HUDEP-2 (cell line): ENCODE measurements at regions not wholly inside any gene's neighbourhood (a gene's known extent, or its start where the extent isn't known, plus 50 kb on each side); places are given as distances from the start of the nearest gene placed in this dataset.
"Not testable (repeated sequence)": the region's sequence is repeated elsewhere in the genome, so short reads cannot be mapped to it uniquely, and the experiment has no call there.

Experiments
- DNase-seq, 76 experiments: peaks; one replicate each; lab custom pipeline; 2025; ENCODE audit not compliant: unreplicated experiment in 76 of 76; lab: John Stamatoyannopoulos, UW

DNA sequence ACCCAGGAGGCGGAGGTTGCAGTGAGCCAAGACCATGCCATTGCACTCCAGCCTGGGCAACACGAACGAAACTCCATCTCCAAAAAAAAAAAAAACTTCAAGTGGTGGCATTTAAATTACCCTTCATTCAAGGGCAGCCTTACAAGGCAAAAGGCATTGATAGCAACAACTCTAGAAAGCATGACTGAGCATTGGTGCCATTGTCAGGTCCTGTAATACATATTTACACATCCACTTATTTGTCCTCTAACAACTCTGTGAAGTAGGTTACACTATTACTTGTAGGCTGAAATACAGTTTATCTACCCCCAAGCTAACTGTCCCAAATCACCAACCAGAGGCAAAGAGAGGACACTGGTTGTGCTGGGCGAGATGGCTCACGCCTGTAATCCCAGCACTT, 52.7 kb upstream of the LARP1 start:
- DNase-seq, result no peak

GRCh38 chr5:154701725-154702124, 53.5 kb upstream of the LARP1 start:
- not testable (repeated sequence) for DNase-seq

DNA sequence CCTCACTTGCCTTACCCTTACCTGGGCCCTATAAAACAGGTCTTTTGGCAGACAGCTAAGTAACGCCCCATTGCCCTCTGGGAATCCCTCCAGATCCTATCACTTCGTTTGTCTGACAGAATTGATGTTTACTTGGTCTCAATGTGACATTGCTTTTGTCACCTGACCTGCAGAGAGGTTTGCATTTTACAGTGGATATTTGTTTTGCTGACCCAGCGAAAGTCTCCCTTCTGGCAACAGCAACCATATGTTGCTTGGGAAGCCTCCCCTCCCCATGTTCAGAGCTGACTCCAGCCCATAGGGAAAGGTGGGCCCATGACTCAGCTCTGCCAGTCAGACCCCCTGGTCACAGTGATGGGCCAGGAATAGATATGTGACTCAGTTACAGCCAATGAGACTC, 54.0 kb upstream of the LARP1 start:
- no peak for DNase-seq

DNA sequence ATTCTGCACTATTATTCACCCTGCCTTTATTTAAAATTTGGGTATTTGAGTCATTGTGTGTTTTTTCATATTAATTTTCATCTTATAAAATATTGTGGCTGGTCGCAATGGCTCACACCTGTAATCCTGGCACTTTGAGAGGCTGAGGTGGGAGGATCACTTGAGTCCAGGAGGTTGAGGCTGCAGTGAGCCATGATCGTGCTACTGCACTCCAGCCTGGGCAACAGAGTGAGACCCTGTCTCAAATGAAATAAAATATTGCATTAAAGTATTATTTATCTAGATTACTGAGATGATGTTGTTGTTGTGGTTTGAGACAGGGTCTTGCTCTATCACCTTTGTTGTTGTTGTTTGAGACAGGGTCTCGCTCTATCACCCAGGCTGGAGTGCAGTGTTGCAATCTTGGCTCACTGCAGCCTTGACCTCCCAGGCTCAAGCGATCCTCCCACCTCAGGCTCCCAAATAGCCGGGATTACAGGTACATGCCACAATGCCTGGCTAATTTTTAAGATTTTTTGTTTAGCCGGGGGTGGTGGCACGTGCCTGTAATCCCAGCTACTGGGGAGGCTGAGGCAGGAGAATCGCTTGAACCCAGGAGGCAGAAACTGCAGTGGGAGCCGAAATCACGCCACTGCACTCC, 54.8 kb upstream of the LARP1 start:
- DNase-seq, result not testable (repeated sequence)

- DNase-seq, result no peak
Observed at GRCh38 chr5:154698763-154699162, 56.4 kb upstream of the LARP1 start.

GRCh38 chr5:154697371-154697770, 57.8 kb upstream of the LARP1 start:
- DNase-seq, result no peak

- DNase-seq, result no peak
Observed at GRCh38 chr5:154696891-154697290, 58.3 kb upstream of the LARP1 start.

GRCh38 chr5:154694159-154694558, 61.0 kb upstream of the LARP1 start:
- no peak for DNase-seq

GRCh38 chr5:154690488-154690887, 64.7 kb upstream of the LARP1 start:
- DNase-seq, result no peak

GRCh38 chr5:154686490-154686889, 68.7 kb upstream of the LARP1 start:
- peak in 2 of 76 experiments; percentile 6 to 8 for DNase-seq

DNA sequence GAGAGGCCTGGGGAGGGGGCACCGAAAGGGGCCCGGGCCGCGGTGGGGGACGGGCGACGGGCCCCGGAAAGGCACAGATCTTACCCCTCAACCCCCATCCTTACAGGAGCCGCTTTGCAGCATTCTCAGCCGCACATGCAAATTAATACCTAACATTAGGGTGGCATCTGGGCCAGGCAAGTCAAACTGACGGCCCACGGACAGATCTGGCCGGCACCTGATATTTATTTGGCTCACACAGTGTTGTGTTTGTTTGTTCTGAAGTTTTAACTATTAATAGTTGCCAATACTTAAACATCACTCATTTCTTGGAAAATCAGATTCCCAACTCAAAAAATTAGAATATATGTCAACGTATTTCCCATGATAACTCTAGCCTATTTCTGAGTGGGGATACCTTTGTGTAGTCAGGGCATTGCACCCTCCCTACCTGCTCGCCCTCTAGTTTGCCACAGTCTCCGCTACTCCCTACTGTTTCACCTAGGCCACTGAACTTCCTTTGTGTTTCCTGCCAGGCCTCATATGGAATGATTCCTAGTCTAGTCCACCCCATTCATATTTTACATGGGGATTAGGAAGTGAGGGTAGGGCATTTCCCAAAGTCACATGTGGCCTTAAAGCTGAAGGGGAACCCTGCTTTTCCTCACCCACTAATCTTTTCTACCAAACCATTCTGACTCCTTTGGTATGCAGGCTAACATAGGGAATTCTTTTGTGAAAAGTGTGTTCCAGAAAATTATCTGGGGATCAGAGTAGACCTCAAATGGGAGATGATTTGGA, 71.9 kb upstream of the LARP1 start:
- DNase-seq, result peak in 4 of 76 experiments; percentile 38 to 62 (median 52)

DNA sequence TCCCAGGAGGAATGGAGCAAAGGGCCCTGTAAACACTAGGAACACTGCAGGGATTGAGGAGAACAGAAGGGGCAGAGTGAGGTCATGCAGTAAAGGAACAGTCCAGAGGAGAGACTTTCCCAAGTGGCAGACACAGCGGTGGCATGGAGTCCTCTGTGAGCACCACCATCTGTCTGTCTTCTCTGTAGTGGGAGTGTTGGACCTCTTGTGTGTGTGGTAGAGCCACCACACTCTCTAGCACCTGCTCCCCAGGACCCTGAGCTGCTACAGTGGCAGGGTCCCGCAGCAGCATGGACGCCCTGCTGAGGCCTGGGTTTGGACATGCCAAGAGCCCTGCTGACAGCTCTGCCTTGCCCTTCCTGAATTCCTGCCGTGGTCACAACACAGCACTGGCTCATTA, 75.7 kb upstream of the LARP1 start:
- no peak for DNase-seq

DNA sequence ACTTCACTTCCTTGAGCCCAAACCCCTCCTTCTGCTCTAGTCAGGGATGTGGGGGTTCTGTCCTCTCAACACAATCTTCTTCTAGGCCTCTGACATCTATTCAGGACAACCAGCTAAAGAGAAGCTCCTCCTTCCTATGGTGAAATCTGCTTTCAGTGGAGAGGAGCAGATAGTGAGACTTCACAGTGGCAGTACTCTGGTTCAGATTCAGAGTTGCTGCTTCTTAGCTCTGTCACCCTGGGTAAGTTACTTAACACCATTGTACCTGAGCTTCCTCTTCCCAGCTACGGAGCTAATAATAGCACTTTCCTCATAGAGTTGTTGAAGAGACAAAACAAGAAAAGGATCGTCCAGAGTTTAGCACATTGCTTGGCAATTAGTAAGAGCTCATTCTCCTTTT, 77.3 kb upstream of the LARP1 start:
- no peak for DNase-seq

DNA sequence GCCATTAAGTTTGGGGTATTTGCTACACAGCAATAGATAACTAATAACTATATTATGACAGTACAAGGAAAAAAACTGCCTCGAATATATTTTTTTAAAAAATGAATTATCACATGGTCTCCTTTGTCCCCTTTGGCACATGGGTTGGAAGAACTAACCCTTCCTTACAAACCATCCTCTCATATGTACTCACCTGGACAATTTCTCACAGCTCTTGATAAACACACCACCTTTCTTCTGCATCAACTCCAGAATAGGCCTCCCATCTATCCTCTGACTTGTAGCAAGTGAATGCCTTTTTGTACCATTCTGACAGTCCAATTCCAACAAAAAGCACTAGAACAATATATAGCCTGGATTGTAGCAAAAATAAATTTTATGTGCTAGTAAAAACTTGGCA, 78.7 kb upstream of the LARP1 start:
- DNase-seq, result no peak

GRCh38 chr5:154674029-154674428, 81.1 kb upstream of the LARP1 start:
- no peak for DNase-seq

- DNase-seq, result no peak
Observed at GRCh38 chr5:154673506-154673905, 81.7 kb upstream of the LARP1 start.

DNA sequence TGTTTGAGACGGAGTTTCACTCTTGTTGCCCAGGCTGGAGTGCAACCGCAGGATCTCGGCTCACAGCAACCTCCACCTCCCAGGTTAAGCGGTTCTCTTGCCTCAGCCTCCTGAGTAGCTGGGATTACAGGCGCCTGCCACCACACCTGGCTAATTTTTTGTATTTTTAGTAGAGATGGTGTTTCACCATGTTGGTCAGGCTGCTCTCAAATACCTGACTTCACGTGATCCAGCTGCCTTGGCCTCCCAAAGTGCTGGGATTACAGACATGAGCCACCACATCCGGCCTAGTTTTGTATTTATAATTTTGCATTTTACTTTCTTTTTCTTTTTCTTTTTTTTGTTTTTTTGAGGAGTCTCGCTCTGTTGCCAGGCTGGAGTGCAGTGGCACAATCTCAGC, 85.3 kb upstream of the LARP1 start:
- DNase-seq, result not testable (repeated sequence)

GRCh38 chr5:154669402-154669801, 85.8 kb upstream of the LARP1 start:
- DNase-seq, result no peak

GRCh38 chr5:154664869-154665268, 90.3 kb upstream of the LARP1 start:
- no peak for DNase-seq

GRCh38 chr5:154663424-154663823, 91.8 kb upstream of the LARP1 start:
- DNase-seq, result no peak

DNA sequence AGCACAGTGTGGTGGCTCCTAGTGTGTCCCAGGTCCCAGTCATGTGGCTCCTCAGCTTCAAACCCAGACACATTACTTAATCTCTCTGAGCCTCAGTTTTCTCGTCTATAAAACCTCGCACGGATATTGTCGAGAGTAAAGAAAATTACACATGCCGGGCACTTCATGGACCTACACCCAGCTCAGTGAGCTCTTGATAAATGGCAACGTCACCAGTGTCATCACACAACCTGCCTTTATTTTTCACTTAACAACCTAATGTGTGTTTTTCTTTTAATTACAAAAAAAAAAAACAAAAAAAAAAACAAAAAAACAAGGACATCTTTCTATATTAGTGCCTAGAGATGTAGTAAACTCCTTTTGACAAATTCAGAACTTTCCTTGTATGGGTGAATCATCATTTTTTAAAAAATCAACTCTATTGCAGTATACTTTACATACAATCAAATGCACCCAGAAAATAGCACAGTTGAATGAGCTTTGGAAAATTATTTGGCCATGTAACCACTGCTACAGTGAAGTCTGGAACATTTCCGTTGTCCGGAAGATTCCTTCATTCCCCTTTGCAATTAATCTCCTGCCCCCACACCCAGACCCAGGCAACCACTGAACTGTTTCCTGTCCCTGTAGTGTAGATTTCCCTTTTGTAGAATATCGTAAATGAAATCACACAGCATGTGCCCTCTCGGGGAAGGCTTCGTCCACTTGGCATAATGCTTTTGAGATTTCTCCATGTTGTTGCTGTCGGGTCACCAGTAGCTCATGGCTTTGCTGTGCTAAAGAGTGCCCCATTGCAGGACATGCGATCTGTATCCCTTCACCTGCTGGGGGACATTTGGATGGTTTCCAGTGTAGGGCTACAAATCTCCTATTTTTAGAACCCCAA, 100.4 kb upstream of the LARP1 start:
- DNase-seq, result peak in 58 of 76 experiments; percentile 5 to 74 (median 44)
